ENCODE measurements at regions not wholly inside any gene's neighbourhood (a gene's known extent, or its start where the extent isn't known, plus 50 kb on each side); places are given as distances from the start of the nearest gene placed in this dataset.

GRCh38 chr1:66450847-66451246 is 83.1 kb upstream of the SGIP1 start:
- Histone ChIP-seq H3K9me3 (no peaks in the 10 kb centered on the region), H3K27ac (ENCODE audit: low read length) (no peak overlapping the region), H3K4me1 (ENCODE audit: control insufficient read depth in 1 of 2, extremely low read depth in 1 of 2, insufficient read depth in 2 of 2, low read length in 2 of 2) (peaks cover 5 to 6% of the 10 kb centered on the region in 2 experiments), H3K27me3 (replicated peaks in 1 of 2; ENCODE audit: control insufficient read depth in 2 of 2, extremely low read depth in 1 of 2, insufficient read depth in 2 of 2, low read length in 1 of 2) (no peaks in the 10 kb centered on the region), H3K4me3 (ENCODE audit: control insufficient read depth in 1 of 2, extremely low read depth in 1 of 2, low read length in 1 of 2) (no peak overlapping the region), H3K36me3 (ENCODE audit: control insufficient read depth in 2 of 2, extremely low read depth in 1 of 2, insufficient read depth in 1 of 2, low read length in 1 of 2) (no peaks in the 10 kb centered on the region)
- ChIA-PET CTCF (interaction anchor here (0.7 to 2.7 kb wide), 11 partner anchors 199 to 510 kb away, joined by 3 to 18 read pairs (median 3); no protein-coding TSS in a partner anchor), POLR2A (interaction anchor here in 1 of 2 donors (0.7 kb wide), 1 partner anchor 102 kb away, joined by 4 read pairs; no protein-coding TSS in a partner anchor)
- peaks cover 7 to 8% (median 7%) of the 10 kb centered on the region in 3 donors for H3K4me1 Mint-ChIP-seq
- ATAC-seq (replicated peaks in 1 of 4) (no peak), DNase-seq (no peak)
- no peaks in the 10 kb centered on the region for H3K36me3 Mint-ChIP-seq
- peaks cover 0 to 4% of the 10 kb centered on the region in 2 donors for H3K27me3 Mint-ChIP-seq
- H3K27ac Mint-ChIP-seq: no peak overlapping the region
- WGBS (ENCODE audit: insufficient coverage): no CpG with 5 or more reads among the region's 1 CpG
- H3K4me3 Mint-ChIP-seq: no peak overlapping the region
- H3K9me3 Mint-ChIP-seq: no peaks in the 10 kb centered on the region

DNA sequence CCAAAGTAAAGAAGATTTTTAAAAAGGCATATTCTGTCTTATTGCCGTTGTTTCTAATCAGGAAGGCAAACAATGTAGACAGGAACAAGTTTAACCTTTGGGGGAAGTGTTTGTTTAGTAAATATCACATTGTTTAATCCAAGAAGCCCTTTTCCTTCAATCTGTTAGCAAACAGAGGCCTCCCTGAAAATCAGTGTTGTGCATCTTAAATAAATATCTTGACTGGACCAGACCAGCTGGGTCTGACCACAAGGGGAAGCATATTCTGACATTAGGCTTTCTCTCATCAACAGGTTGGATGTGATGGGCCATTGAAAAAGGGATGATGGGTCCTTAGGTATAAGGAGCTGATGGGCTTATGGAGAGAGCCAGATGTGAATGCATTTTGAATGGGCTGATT is 81.8 kb upstream of the SGIP1 start:
- no peaks in the 10 kb centered on the region for H3K9me3 ChIP-seq
- CTCF ChIA-PET: interaction anchor here in 1 of 2 donors (1.3 kb wide), 1 partner anchor 202 kb away, joined by 3 read pairs; no protein-coding TSS in a partner anchor
- Mint-ChIP-seq H3K27ac (no peak overlapping the region), H3K4me3 (no peak overlapping the region), H3K4me1 (no peaks in the 10 kb centered on the region), H3K36me3 (no peaks in the 10 kb centered on the region), H3K9me3 (no peaks in the 10 kb centered on the region), H3K27me3 (peaks cover 0 to 4% of the 10 kb centered on the region in 2 donors)
- no peaks in the 10 kb centered on the region for H3K4me1 ChIP-seq (ENCODE audit: control insufficient read depth in 1 of 2, extremely low read depth in 1 of 2, insufficient read depth in 2 of 2, low read length in 2 of 2)
- no CpG with 5 or more reads among the region's 1 CpG for WGBS (ENCODE audit: insufficient coverage)
- H3K27ac ChIP-seq (ENCODE audit: low read length): no peak overlapping the region
- ATAC-seq (replicated peaks in 1 of 4): no peak
- DNase-seq: no peak
- H3K27me3 ChIP-seq (replicated peaks in 1 of 2; ENCODE audit: control insufficient read depth in 2 of 2, extremely low read depth in 1 of 2, insufficient read depth in 2 of 2, low read length in 1 of 2): no peaks in the 10 kb centered on the region
- POLR2A ChIA-PET: no interaction called here
- H3K4me3 ChIP-seq (ENCODE audit: control insufficient read depth in 1 of 2, extremely low read depth in 1 of 2, low read length in 1 of 2): no peak overlapping the region
- no peaks in the 10 kb centered on the region for H3K36me3 ChIP-seq (ENCODE audit: control insufficient read depth in 2 of 2, extremely low read depth in 1 of 2, insufficient read depth in 1 of 2, low read length in 1 of 2)

- no peak overlapping the region for H3K27ac Mint-ChIP-seq
- no peak overlapping the region for H3K27ac ChIP-seq (ENCODE audit: low read length)
- H3K9me3 Mint-ChIP-seq: no peaks in the 10 kb centered on the region
- ChIA-PET CTCF (no interaction called here), POLR2A (no interaction called here)
- H3K27me3 ChIP-seq (replicated peaks in 1 of 2; ENCODE audit: control insufficient read depth in 2 of 2, extremely low read depth in 1 of 2, insufficient read depth in 2 of 2, low read length in 1 of 2): no peaks in the 10 kb centered on the region
- no peak for ATAC-seq (replicated peaks in 1 of 4)
- no CpG with 5 or more reads among the region's 3 CpGs for WGBS (ENCODE audit: insufficient coverage)
- H3K4me1 Mint-ChIP-seq: no peaks in the 10 kb centered on the region
- H3K9me3 ChIP-seq: no peaks in the 10 kb centered on the region
- no peak overlapping the region for H3K4me3 ChIP-seq (ENCODE audit: control insufficient read depth in 1 of 2, extremely low read depth in 1 of 2, low read length in 1 of 2)
- H3K27me3 Mint-ChIP-seq: no peaks in the 10 kb centered on the region
- H3K36me3 Mint-ChIP-seq: no peaks in the 10 kb centered on the region
- H3K36me3 ChIP-seq (ENCODE audit: control insufficient read depth in 2 of 2, extremely low read depth in 1 of 2, insufficient read depth in 1 of 2, low read length in 1 of 2): no peaks in the 10 kb centered on the region
- no peaks in the 10 kb centered on the region for H3K4me1 ChIP-seq (ENCODE audit: control insufficient read depth in 1 of 2, extremely low read depth in 1 of 2, insufficient read depth in 2 of 2, low read length in 2 of 2)
- H3K4me3 Mint-ChIP-seq: no peak overlapping the region
- DNase-seq: no peak
Measured at GRCh38 chr1:66452982-66453381, 81.0 kb upstream of the SGIP1 start.

- Mint-ChIP-seq H3K36me3 (peaks cover 4% of the 10 kb centered on the region), H3K4me1 (no peaks in the 10 kb centered on the region), H3K27me3 (peaks cover 0 to 4% of the 10 kb centered on the region in 2 donors), H3K9me3 (peaks cover 5 to 11% (median 6%) of the 10 kb centered on the region in 3 donors), H3K4me3 (no peak overlapping the region), H3K27ac (no peak overlapping the region)
- no peaks in the 10 kb centered on the region for H3K9me3 ChIP-seq
- no peak for DNase-seq
- no peaks in the 10 kb centered on the region for H3K36me3 ChIP-seq (ENCODE audit: control insufficient read depth in 2 of 2, extremely low read depth in 1 of 2, insufficient read depth in 1 of 2, low read length in 1 of 2)
- CTCF ChIA-PET: no interaction called here
- no CpG with 5 or more reads among the region's 2 CpGs for WGBS (ENCODE audit: insufficient coverage)
- no peak overlapping the region for H3K4me3 ChIP-seq (ENCODE audit: control insufficient read depth in 1 of 2, extremely low read depth in 1 of 2, low read length in 1 of 2)
- H3K4me1 ChIP-seq (ENCODE audit: control insufficient read depth in 1 of 2, extremely low read depth in 1 of 2, insufficient read depth in 2 of 2, low read length in 2 of 2): no peaks in the 10 kb centered on the region
- POLR2A ChIA-PET: no interaction called here
- H3K27ac ChIP-seq (ENCODE audit: low read length): no peak overlapping the region
- no peaks in the 10 kb centered on the region for H3K27me3 ChIP-seq (replicated peaks in 1 of 2; ENCODE audit: control insufficient read depth in 2 of 2, extremely low read depth in 1 of 2, insufficient read depth in 2 of 2, low read length in 1 of 2)
- ATAC-seq (replicated peaks in 1 of 4): no peak
Measured at GRCh38 chr1:66455446-66455845, 78.5 kb upstream of the SGIP1 start.

DNA sequence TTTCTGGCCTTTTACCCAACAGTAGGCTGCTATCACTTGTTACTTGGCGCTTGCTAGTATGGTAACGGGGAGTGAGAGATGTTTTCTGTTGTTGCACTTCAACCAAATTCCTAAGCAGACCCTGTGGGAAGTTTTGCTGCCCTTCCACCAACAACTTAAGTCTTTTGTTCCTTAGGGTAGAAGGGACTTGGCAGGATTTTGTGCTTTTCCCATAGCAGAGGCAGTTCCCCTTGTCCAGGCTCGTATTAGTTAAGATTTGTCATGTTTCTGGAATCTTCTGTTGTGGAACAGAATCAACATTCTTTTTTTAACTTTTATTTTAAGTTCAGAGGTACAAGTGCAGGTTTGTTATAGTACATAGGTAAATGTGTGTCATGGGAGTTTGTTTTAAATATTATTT is 73.2 kb upstream of the SGIP1 start:
- ChIA-PET POLR2A (no interaction called here), CTCF (no interaction called here)
- no peak overlapping the region for H3K4me3 Mint-ChIP-seq
- H3K36me3 ChIP-seq (ENCODE audit: control insufficient read depth in 2 of 2, extremely low read depth in 1 of 2, insufficient read depth in 1 of 2, low read length in 1 of 2): no peaks in the 10 kb centered on the region
- no peak overlapping the region for H3K27ac Mint-ChIP-seq
- no peak overlapping the region for H3K4me3 ChIP-seq (ENCODE audit: control insufficient read depth in 1 of 2, extremely low read depth in 1 of 2, low read length in 1 of 2)
- H3K4me1 ChIP-seq (ENCODE audit: control insufficient read depth in 1 of 2, extremely low read depth in 1 of 2, insufficient read depth in 2 of 2, low read length in 2 of 2): no peaks in the 10 kb centered on the region
- no peak for DNase-seq
- peaks cover 5 to 10% of the 10 kb centered on the region in 2 donors for H3K27me3 Mint-ChIP-seq
- peaks cover 4% of the 10 kb centered on the region for H3K36me3 Mint-ChIP-seq
- no peak for ATAC-seq (replicated peaks in 1 of 4)
- no peaks in the 10 kb centered on the region for H3K27me3 ChIP-seq (replicated peaks in 1 of 2; ENCODE audit: control insufficient read depth in 2 of 2, extremely low read depth in 1 of 2, insufficient read depth in 2 of 2, low read length in 1 of 2)
- peaks cover 6 to 36% (median 7%) of the 10 kb centered on the region in 3 donors for H3K9me3 Mint-ChIP-seq
- no peaks in the 10 kb centered on the region for H3K4me1 Mint-ChIP-seq
- no peak overlapping the region for H3K27ac ChIP-seq (ENCODE audit: low read length)
- no CpG with 5 or more reads among the region's 3 CpGs for WGBS (ENCODE audit: insufficient coverage)
- H3K9me3 ChIP-seq: no peaks in the 10 kb centered on the region

DNA sequence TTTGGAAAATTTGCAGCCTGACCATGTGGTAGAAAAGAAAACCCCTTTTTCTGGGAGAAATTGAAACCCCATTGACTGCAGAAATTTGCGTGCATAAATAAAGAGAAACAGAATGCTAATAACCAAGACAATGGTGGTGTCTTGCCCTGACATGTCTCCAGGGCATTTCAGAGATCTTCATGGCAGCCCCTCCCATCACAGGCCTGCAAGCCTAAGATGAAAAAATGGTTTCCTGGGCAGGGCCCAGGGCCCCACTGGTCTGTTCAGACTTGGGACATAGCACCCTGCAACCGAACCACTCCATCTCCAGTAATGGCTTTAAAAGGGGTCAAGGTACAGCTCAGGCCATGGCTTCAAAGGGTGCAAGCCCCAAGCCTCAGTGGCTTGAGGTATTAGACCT is 71.6 kb upstream of the SGIP1 start:
- H3K27me3 ChIP-seq (replicated peaks in 1 of 2; ENCODE audit: control insufficient read depth in 2 of 2, extremely low read depth in 1 of 2, insufficient read depth in 2 of 2, low read length in 1 of 2): no peaks in the 10 kb centered on the region
- Mint-ChIP-seq H3K36me3 (peaks cover 4% of the 10 kb centered on the region), H3K4me3 (no peak overlapping the region), H3K9me3 (peaks cover 6 to 36% (median 7%) of the 10 kb centered on the region in 3 donors), H3K27ac (no peak overlapping the region), H3K27me3 (peaks cover 11 to 15% of the 10 kb centered on the region in 2 donors), H3K4me1 (no peaks in the 10 kb centered on the region)
- DNase-seq (no peak), ATAC-seq (replicated peaks in 1 of 4) (no peak)
- H3K9me3 ChIP-seq: no peaks in the 10 kb centered on the region
- POLR2A ChIA-PET: no interaction called here
- H3K36me3 ChIP-seq (ENCODE audit: control insufficient read depth in 2 of 2, extremely low read depth in 1 of 2, insufficient read depth in 1 of 2, low read length in 1 of 2): no peaks in the 10 kb centered on the region
- no peak overlapping the region for H3K4me3 ChIP-seq (ENCODE audit: control insufficient read depth in 1 of 2, extremely low read depth in 1 of 2, low read length in 1 of 2)
- H3K4me1 ChIP-seq (ENCODE audit: control insufficient read depth in 1 of 2, extremely low read depth in 1 of 2, insufficient read depth in 2 of 2, low read length in 2 of 2): no peaks in the 10 kb centered on the region
- CTCF ChIA-PET: no interaction called here
- 100% methylated on average over 1 of the region's 2 CpGs for WGBS (ENCODE audit: insufficient coverage)
- no peak overlapping the region for H3K27ac ChIP-seq (ENCODE audit: low read length)

GRCh38 chr1:66464351-66464750 is 69.6 kb upstream of the SGIP1 start:
- H3K4me1 ChIP-seq (ENCODE audit: control insufficient read depth in 1 of 2, extremely low read depth in 1 of 2, insufficient read depth in 2 of 2, low read length in 2 of 2): no peaks in the 10 kb centered on the region
- no peaks in the 10 kb centered on the region for H3K27me3 ChIP-seq (replicated peaks in 1 of 2; ENCODE audit: control insufficient read depth in 2 of 2, extremely low read depth in 1 of 2, insufficient read depth in 2 of 2, low read length in 1 of 2)
- no peak for DNase-seq
- H3K27ac ChIP-seq (ENCODE audit: low read length): no peak overlapping the region
- Mint-ChIP-seq H3K27ac (no peak overlapping the region), H3K9me3 (peaks cover 6 to 36% (median 7%) of the 10 kb centered on the region in 3 donors), H3K36me3 (peaks cover 4% of the 10 kb centered on the region), H3K4me3 (no peak overlapping the region), H3K4me1 (no peaks in the 10 kb centered on the region), H3K27me3 (peaks cover 15 to 16% of the 10 kb centered on the region in 2 donors)
- no peaks in the 10 kb centered on the region for H3K9me3 ChIP-seq
- ChIA-PET POLR2A (no interaction called here), CTCF (no interaction called here)
- ATAC-seq (replicated peaks in 1 of 4): no peak
- H3K4me3 ChIP-seq (ENCODE audit: control insufficient read depth in 1 of 2, extremely low read depth in 1 of 2, low read length in 1 of 2): no peak overlapping the region
- no peaks in the 10 kb centered on the region for H3K36me3 ChIP-seq (ENCODE audit: control insufficient read depth in 2 of 2, extremely low read depth in 1 of 2, insufficient read depth in 1 of 2, low read length in 1 of 2)
